K562 (cell line): ENCODE measurements at regions not wholly inside any gene's neighbourhood (a gene's known extent, or its start where the extent isn't known, plus 50 kb on each side); places are given as distances from the start of the nearest gene placed in this dataset.

ENCODE experiments used
- CREM ChIP-seq: IDR thresholded peaks from 2 replicates; pipeline ENCODE4 v1.6.1; 2014; ENCODE audit warnings: antibody characterized with exemption, low read depth
- DNMT1 ChIP-seq: fragments of 450-650 bp; IDR thresholded peaks from 2 replicates; pipeline ENCODE4 v1.6.1; 2016; ENCODE audit warnings: antibody characterized with exemption, mild to moderate bottlenecking
- ELF1 ChIP-seq: fragments of 200-800 bp; sonication (Bioruptor generic); IDR thresholded peaks from 2 replicates; pipeline ENCODE4 v1.6.1; 2016; ENCODE audit warnings: missing genetic modification characterization, missing compliant biosample characterization
- EP400 ChIP-seq: fragments of 450-650 bp; IDR thresholded peaks from 2 replicates; pipeline ENCODE4 v1.6.1; 2017; ENCODE audit warnings: antibody characterized with exemption, mild to moderate bottlenecking, moderate library complexity
- FOXK1 ChIP-seq: sonication (generic); formaldehyde crosslinking; IDR thresholded peaks from 2 replicates; pipeline ENCODE4 v1.8.0; 2022; ENCODE audit warnings: missing genetic modification reagents, mild to moderate bottlenecking, borderline replicate concordance
- IFI16 ChIP-seq: fragments of 250-450 bp; sonication (Bioruptor Pico); IDR thresholded peaks from 2 replicates; pipeline ENCODE4 v2.1.2; 2022; ENCODE audit warnings: mild to moderate bottlenecking, inconsistent platforms
- RFX7 ChIP-seq: fragments of 250-450 bp; sonication (Bioruptor Pico); IDR thresholded peaks from 2 replicates; pipeline ENCODE4 v1.5.1; 2021; ENCODE audit warnings: mild to moderate bottlenecking
- SFPQ ChIP-seq: fragments of 200-400 bp; formaldehyde crosslinking; IDR thresholded peaks from 2 replicates; pipeline ENCODE4 v1.6.1; 2017; ENCODE audit warnings: mild to moderate bottlenecking, low read depth, low read length, moderate library complexity
- TAF9B ChIP-seq: fragments of 450-650 bp; IDR thresholded peaks from 2 replicates; pipeline ENCODE4 v1.6.1; 2018; ENCODE audit warnings: mild to moderate bottlenecking; ENCODE audit not compliant: partially characterized antibody
- TFAP4 ChIP-seq: sonication (generic); formaldehyde crosslinking; IDR thresholded peaks from 2 replicates; pipeline ENCODE4 v1.8.0; 2022; ENCODE audit warnings: missing genetic modification reagents, mild to moderate bottlenecking, moderate library complexity, borderline replicate concordance
- ZEB2 ChIP-seq: fragments of 450-650 bp; IDR thresholded peaks from 2 replicates; pipeline ENCODE4 v1.6.1; 2016
- ZNF146 ChIP-seq: IDR thresholded peaks from one replicate; pipeline ENCODE4 v1.6.1; 2018; ENCODE audit warnings: missing compliant biosample characterization; ENCODE audit not compliant: unreplicated experiment
- ZNF282 ChIP-seq: sonication (generic); formaldehyde crosslinking; IDR thresholded peaks from 2 replicates; pipeline ENCODE4 v1.8.1; 2023; ENCODE audit warnings: missing genetic modification reagents
- ZNF354B ChIP-seq: fragments of 250-450 bp; sonication (Bioruptor Pico); IDR thresholded peaks from 2 replicates; pipeline ENCODE4 v1.4.0; 2020
- ZNF398 ChIP-seq: fragments of 250-450 bp; sonication (Bioruptor Pico); IDR thresholded peaks from 2 replicates; pipeline ENCODE4 v1.8.0; 2021; ENCODE audit warnings: moderate library complexity, mild to moderate bottlenecking, inconsistent platforms
- ZNF408 ChIP-seq: fragments of 250-450 bp; sonication (Bioruptor Pico); IDR thresholded peaks from 2 replicates; pipeline ENCODE4 v1.4.0; 2020; ENCODE audit warnings: low read depth, mild to moderate bottlenecking, moderate library complexity
- ZNF696 ChIP-seq: fragments of 250-450 bp; sonication (Bioruptor Pico); conservative IDR thresholded peaks from 2 replicates; pipeline ENCODE4 v1.4.0; 2020; ENCODE audit warnings: mild to moderate bottlenecking, moderate library complexity
- TF ChIP-seq, protein P1 (sequence below): sonication (generic); formaldehyde crosslinking; IDR thresholded peaks from 2 replicates; pipeline ENCODE4 v1.8.0; 2022; ENCODE audit warnings: missing genetic modification reagents, mild to moderate bottlenecking, borderline replicate concordance
- TF ChIP-seq, protein P2 (sequence below): fragments of 250-450 bp; sonication (Bioruptor Pico); IDR thresholded peaks from 2 replicates; pipeline ENCODE4 v1.4.0; 2020; ENCODE audit warnings: mild to moderate bottlenecking
- TF ChIP-seq, protein P3 (sequence below): fragments of 250-450 bp; sonication (Bioruptor Pico); IDR thresholded peaks from 2 replicates; pipeline ENCODE4 v1.8.0; 2021; ENCODE audit warnings: borderline replicate concordance, mild to moderate bottlenecking, moderate library complexity; ENCODE audit not compliant: poor library complexity, severe bottlenecking

GRCh38 chr15:92803852-92804609 lies 96.1 kb upstream of the CHD2 start (continued):
- TF ChIP-seq, protein P1, sequence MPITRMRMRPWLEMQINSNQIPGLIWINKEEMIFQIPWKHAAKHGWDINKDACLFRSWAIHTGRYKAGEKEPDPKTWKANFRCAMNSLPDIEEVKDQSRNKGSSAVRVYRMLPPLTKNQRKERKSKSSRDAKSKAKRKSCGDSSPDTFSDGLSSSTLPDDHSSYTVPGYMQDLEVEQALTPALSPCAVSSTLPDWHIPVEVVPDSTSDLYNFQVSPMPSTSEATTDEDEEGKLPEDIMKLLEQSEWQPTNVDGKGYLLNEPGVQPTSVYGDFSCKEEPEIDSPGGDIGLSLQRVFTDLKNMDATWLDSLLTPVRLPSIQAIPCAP (CRISPR knock-in tag): no peak
- TF ChIP-seq ZNF282 (CRISPR knock-in tag) (no peak), IFI16 (no peak), SFPQ (no peak), ZNF398 (CRISPR knock-in tag) (no peak), ZNF354B (CRISPR knock-in tag) (0 out of 2 replicates have a peak, but pooled peaks have one; percentile 40), EP400 (peak; percentile 91), ZNF696 (CRISPR knock-in tag) (no peak), ZNF408 (CRISPR knock-in tag) (no peak), TFAP4 (CRISPR knock-in tag) (peak; percentile 81), CREM (peak; percentile 89), FOXK1 (CRISPR knock-in tag) (peak; percentile 92), ZEB2 (no peak; the same call in none of the 2 replicates), DNMT1 (no peak), ZNF146 (peak; percentile 47), ELF1 (tag) (peak; percentile 47; the same call in 1 of the 2 replicates), TAF9B (peak; percentile 93), RFX7 (CRISPR knock-in tag) (0 out of 2 replicates have a peak, but pooled peaks have one; percentile 73)
- TF ChIP-seq, protein P2, sequence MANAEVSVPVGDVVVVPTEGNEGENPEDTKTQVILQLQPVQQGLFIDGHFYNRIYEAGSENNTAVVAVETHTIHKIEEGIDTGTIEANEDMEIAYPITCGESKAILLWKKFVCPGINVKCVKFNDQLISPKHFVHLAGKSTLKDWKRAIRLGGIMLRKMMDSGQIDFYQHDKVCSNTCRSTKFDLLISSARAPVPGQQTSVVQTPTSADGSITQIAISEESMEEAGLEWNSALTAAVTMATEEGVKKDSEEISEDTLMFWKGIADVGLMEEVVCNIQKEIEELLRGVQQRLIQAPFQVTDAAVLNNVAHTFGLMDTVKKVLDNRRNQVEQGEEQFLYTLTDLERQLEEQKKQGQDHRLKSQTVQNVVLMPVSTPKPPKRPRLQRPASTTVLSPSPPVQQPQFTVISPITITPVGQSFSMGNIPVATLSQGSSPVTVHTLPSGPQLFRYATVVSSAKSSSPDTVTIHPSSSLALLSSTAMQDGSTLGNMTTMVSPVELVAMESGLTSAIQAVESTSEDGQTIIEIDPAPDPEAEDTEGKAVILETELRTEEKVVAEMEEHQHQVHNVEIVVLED (CRISPR knock-in tag): no peak
- TF ChIP-seq, protein P3, sequence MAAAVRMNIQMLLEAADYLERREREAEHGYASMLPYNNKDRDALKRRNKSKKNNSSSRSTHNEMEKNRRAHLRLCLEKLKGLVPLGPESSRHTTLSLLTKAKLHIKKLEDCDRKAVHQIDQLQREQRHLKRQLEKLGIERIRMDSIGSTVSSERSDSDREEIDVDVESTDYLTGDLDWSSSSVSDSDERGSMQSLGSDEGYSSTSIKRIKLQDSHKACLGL (CRISPR knock-in tag): no peak
